OCI-LY7 (cell line): ENCODE measurements at regions not wholly inside any gene's neighbourhood (a gene's known extent, or its start where the extent isn't known, plus 50 kb on each side); places are given as distances from the start of the nearest gene placed in this dataset.

Experiments
- BruUV-seq: library from RNA; stranded (reverse); fragments of 400-500 nt; replicated peaks from 2 replicates; lab custom pipeline; 2021; lab: Mats Ljungman, UMichigan
- CTCF ChIA-PET: fragments of 300-600 bp; sonication (Branson Sonifier 250); formaldehyde crosslinking; loops from one replicate; lab custom pipeline; 2022; ENCODE audit warnings: antibody characterized with exemption; ENCODE audit not compliant: unreplicated experiment; lab: Charles Lee
- POLR2A ChIA-PET: fragments of 300-600 bp; sonication (Branson Sonifier 250); formaldehyde crosslinking; loops from one replicate; lab custom pipeline; 2022; ENCODE audit warnings: antibody characterized with exemption; lab: Charles Lee
- DNase-seq: peaks from one replicate; pipeline ENCODE4 v3.0.0-alpha.2; 2015; ENCODE audit warnings: low spot score
- H2AFZ ChIP-seq: fragments of 200-600 bp; sonication (generic), shearing (Covaris generic); 2 replicates; pipeline ENCODE4 v1.6.1; 2014; ENCODE audit warnings: mild to moderate bottlenecking, antibody characterized with exemption, low read length, moderate library complexity
- H3K27ac ChIP-seq: fragments of 200-600 bp; sonication (generic); 2 replicates; pipeline ENCODE4 v1.5.1; 2014; ENCODE audit warnings: mixed run types, low read depth, mild to moderate bottlenecking, moderate library complexity, low read length, inconsistent platforms; ENCODE audit not compliant: poor library complexity, severe bottlenecking
- H3K36me3 ChIP-seq: fragments of 200-600 bp; sonication (generic); 2 replicates; pipeline ENCODE4 v1.6.1; 2014; ENCODE audit warnings: mild to moderate bottlenecking, antibody characterized with exemption, low read length, moderate library complexity, mixed read lengths; ENCODE audit not compliant: insufficient read depth
- H3K4me1 ChIP-seq: fragments of 200-600 bp; sonication (generic); 2 replicates; pipeline ENCODE4 v1.5.1; 2014; ENCODE audit warnings: mild to moderate bottlenecking, low read length; ENCODE audit not compliant: insufficient read depth, poor library complexity, severe bottlenecking
- H3K4me2 ChIP-seq: fragments of 200-600 bp; sonication (generic); 2 replicates; pipeline ENCODE4 v1.6.1; 2014; ENCODE audit warnings: mild to moderate bottlenecking, low read length
- H3K4me3 ChIP-seq: fragments of 200-600 bp; sonication (generic); 2 replicates; pipeline ENCODE4 v1.5.1; 2014; ENCODE audit warnings: mild to moderate bottlenecking, low read depth, low read length; ENCODE audit not compliant: poor library complexity, severe bottlenecking
- H3K79me2 ChIP-seq: fragments of 200-600 bp; sonication (generic); 2 replicates; pipeline ENCODE4 v1.6.1; 2016; ENCODE audit warnings: low read depth, mild to moderate bottlenecking, low read length, moderate library complexity, mixed read lengths; ENCODE audit not compliant: insufficient read depth
- H3K9me2 ChIP-seq: fragments of 200-600 bp; sonication (generic); 2 replicates; pipeline ENCODE4 v1.6.1; 2016; ENCODE audit warnings: mild to moderate bottlenecking, low read length, mixed read lengths; ENCODE audit not compliant: insufficient read depth
- H3K9me3 ChIP-seq: fragments of 200-600 bp; sonication (generic); 2 replicates; pipeline ENCODE4 v1.6.1; 2014; ENCODE audit warnings: mild to moderate bottlenecking, mixed run types, low read length, mixed read lengths
- H4K20me1 ChIP-seq: fragments of 200-600 bp; sonication (generic); 2 replicates; pipeline ENCODE4 v1.6.1; 2014; ENCODE audit warnings: mild to moderate bottlenecking, antibody characterized with exemption, low read length, moderate library complexity, mixed read lengths; ENCODE audit not compliant: insufficient read depth
- CTCF ChIP-seq: fragments of 200-600 bp; sonication (generic); conservative IDR thresholded peaks from 2 replicates; pipeline ENCODE4 v1.5.1; 2014; ENCODE audit warnings: mild to moderate bottlenecking, antibody characterized with exemption, low read length, moderate library complexity, mixed read lengths
- EZH2phosphoT487 ChIP-seq: fragments of 200-600 bp; sonication (generic); IDR thresholded peaks from 2 replicates; pipeline ENCODE4 v1.6.1; 2018; ENCODE audit warnings: low read depth, borderline replicate concordance, mild to moderate bottlenecking, mixed run types, antibody characterized with exemption, low read length, moderate library complexity, mixed read lengths
- intact Hi-C: fragments of 100-400 bp; cut with micrococcal nuclease; formaldehyde crosslinking; loops from one replicate; pipeline ENCODE4 v1.10.0; 2022; ENCODE audit not compliant: unreplicated experiment

- H4K20me1 ChIP-seq: no peaks in the 10 kb centered on the region
- H3K9me2 ChIP-seq: no peaks in the 10 kb centered on the region
- DNase-seq: no peak
- intact Hi-C loops: no loop called here
- H3K36me3 ChIP-seq: no peaks in the 10 kb centered on the region
- BruUV-seq: no TSS peak
- H2AFZ ChIP-seq: no peak overlapping the region
- H3K9me3 ChIP-seq: no peaks in the 10 kb centered on the region
- no peak overlapping the region for H3K4me3 ChIP-seq
- no peak overlapping the region for H3K4me2 ChIP-seq
- POLR2A ChIA-PET: no interaction called here
- no peaks in the 10 kb centered on the region for H3K79me2 ChIP-seq
- H3K27ac ChIP-seq: no peak overlapping the region
- TF ChIP-seq CTCF: no peak
- CTCF ChIA-PET: no interaction called here
- no peaks in the 10 kb centered on the region for H3K4me1 ChIP-seq
These were observed 172.7 kb downstream of the FAM43A start for GRCh38 chr3:194858382-194858781.

- intact Hi-C loops: no loop called here
These were observed 175.0 kb downstream of the FAM43A start for GRCh38 chr3:194860725-194861124.

GRCh38 chr3:194861375-194861774 is 175.7 kb downstream of the FAM43A start:
- H3K4me2 ChIP-seq: no peak overlapping the region
- POLR2A ChIA-PET: interaction anchor here (0.6 kb wide), 1 partner anchor 135 kb away, joined by 3 read pairs; no protein-coding TSS in a partner anchor

More at GRCh38 chr3:194860725-194861124, 175.0 kb downstream of the FAM43A start:
- Histone ChIP-seq H3K9me2 (no peaks in the 10 kb centered on the region), H3K9me3 (no peaks in the 10 kb centered on the region), H3K27ac (no peak overlapping the region), H3K4me2 (no peak overlapping the region), H2AFZ (no peak overlapping the region), H3K36me3 (no peaks in the 10 kb centered on the region), H3K4me1 (no peaks in the 10 kb centered on the region), H3K79me2 (no peaks in the 10 kb centered on the region), H3K4me3 (no peak overlapping the region), H4K20me1 (no peaks in the 10 kb centered on the region)
- ChIA-PET CTCF (no interaction called here), POLR2A (no interaction called here)
- DNase-seq: no peak
- TF ChIP-seq CTCF (no peak), EZH2phosphoT487 (no peak)
- BruUV-seq: no TSS peak

More at GRCh38 chr3:194861375-194861774, 175.7 kb downstream of the FAM43A start:
- no TSS peak for BruUV-seq
- Histone ChIP-seq H3K4me1 (no peaks in the 10 kb centered on the region), H3K9me3 (no peaks in the 10 kb centered on the region), H3K9me2 (no peaks in the 10 kb centered on the region), H4K20me1 (no peaks in the 10 kb centered on the region), H3K79me2 (no peaks in the 10 kb centered on the region), H3K36me3 (no peaks in the 10 kb centered on the region), H3K27ac (no peak overlapping the region), H2AFZ (no peak overlapping the region), H3K4me3 (no peak overlapping the region)
- CTCF ChIA-PET: no interaction called here
- TF ChIP-seq EZH2phosphoT487 (no peak), CTCF (no peak)
- intact Hi-C loops: no loop called here
- no peak for DNase-seq
